ENCODE measurements at regions not wholly inside any gene's neighbourhood (a gene's known extent, or its start where the extent isn't known, plus 50 kb on each side); places are given as distances from the start of the nearest gene placed in this dataset.
"Not testable (repeated sequence)": the region's sequence is repeated elsewhere in the genome, so short reads cannot be mapped to it uniquely, and the experiment has no call there.

DNA sequence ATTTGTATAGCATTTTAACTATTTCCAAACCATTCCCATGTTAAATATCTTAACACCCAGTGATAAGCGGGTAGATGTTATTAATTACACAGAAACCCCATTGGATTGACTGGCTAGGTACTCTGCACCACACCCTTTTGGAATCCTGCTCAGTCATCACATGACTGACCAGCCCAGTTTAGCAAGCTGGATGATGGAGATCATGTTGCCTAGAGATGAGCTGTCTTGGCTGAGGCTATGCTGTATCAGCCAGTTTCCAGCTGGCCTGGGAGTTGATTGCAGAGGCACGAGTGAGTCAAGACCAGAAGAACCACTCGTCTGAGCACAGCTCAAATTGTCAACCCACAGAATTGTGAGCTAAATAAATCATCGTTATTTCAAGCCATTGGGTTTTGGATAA, 124.6 kb downstream of the ZNF621 start:
- DNase-seq: no peak

DNA sequence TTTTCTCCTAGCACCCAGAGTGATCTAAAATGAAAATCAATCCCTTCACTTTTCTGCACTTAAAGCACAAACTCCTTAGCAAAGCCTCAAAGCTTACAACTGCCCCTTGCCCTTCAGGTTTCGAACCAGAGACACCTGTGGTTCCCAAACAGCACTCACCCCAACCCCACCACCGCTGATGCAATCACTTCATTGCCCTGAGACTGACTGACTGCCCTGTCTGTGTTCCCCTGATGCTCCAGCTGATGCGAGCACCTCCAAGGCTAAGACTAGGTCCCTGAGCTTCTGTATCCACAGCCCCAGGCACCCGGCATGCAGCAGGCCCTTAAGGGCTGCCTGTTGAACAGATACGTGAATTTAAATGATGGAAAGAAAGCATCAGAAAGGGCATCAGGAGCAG, 127.3 kb downstream of the ZNF621 start:
- DNase-seq: no peak

GRCh38 chr3:40653001-40653400, 128.2 kb downstream of the ZNF621 start:
- DNase-seq: no peak

DNA sequence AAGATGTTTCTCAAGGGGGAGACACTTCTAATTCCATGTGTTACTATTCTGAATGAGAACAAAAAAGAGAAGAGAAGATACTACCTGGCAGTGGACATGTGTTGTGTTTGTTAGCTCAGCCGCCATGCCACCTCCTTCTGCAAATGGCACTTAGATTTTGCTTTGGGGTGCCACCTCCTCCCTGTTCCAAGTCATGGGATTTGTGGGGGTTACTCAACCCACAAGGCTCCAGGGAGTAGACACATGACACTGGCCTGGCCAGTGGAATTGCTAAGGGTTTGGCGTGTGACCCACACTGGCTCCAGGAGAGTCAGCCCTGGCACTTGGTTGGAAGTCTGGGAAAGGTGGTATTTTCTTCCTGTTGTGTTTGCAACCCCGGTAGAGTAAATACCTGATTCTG, 129.1 kb downstream of the ZNF621 start:
- DNase-seq: no peak

DNA sequence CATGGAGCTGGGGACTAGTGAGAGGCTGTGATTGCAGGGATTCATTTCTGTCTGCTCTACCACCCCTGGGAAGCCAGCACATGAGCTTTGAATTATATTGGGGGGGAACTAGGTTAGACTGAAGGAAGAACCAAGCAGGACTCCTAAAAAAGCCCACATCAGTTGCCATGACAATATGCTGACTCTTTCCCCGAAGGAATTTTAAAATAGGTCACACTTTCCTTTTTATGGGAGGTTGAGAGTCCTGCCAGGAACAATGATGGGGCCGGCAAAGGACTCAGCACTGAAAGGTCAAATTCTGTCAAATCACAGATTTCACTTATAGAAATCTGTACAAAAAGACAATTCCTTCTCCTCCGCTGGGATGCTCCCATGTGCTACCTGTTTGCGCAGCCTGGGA, 130.8 kb downstream of the ZNF621 start:
- DNase-seq: no peak

- no peak for DNase-seq
These were observed 132.9 kb downstream of the ZNF621 start for GRCh38 chr3:40657623-40658022.

DNA sequence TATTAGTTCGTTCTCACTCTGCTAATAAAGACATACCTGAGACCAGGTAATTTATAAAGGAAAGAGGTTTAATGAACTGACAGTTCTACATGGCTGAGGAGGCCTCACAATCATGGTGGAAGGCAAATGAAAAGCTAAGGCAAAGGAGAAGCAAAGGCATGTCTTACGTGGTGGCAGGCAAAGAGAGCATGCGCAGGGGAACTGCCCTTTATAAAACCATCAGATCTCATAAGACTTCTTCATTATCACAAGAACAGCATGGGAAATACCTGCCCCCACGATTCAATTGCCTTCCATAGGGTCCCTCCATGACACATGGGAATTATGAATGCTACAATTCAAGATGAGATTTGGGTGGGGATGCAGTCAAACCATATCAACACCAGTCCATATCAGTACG, 133.5 kb downstream of the ZNF621 start:
- no peak for DNase-seq

DNA sequence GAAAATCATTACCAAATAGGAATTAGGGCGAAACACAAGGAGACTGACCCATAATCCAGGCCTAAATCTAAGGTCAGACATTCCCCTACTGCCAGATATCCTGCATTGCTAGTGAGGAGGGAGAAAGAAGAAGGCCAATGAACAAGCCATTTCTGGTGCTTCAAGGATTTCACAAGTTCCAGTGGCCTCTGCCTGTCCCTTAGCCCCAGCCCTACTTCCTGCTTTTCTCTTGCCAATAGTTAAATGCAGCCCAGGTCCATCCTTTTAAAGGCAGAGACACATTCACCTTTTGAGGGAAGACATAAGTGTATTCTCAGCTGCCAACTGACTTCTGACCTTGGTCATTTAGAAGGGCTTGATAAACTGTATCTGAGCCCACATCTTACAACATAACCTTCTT, 135.8 kb downstream of the ZNF621 start:
- DNase-seq: peak; percentile 0

- DNase-seq: no peak
These were observed 136.5 kb downstream of the ZNF621 start for GRCh38 chr3:40661284-40661683.

DNA sequence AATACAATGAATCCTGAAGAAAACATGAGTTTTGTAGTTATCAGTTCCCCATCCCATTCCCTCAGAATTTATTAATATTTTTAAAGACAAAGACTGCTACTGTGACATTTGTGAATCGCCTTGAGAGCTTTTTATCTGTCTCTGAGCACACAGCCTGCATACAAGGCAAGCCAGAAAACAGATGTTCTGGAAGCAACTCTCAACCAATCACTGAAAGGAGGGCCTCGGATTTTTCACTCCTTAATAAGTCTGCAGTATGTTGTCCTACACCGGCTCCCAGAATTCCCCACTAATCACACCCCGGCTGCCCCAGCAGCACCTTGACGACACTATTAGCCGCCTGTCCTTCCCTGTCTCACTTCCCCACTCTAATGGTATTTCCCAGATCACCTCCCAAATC, 138.5 kb downstream of the ZNF621 start:
- no peak for DNase-seq

DNA sequence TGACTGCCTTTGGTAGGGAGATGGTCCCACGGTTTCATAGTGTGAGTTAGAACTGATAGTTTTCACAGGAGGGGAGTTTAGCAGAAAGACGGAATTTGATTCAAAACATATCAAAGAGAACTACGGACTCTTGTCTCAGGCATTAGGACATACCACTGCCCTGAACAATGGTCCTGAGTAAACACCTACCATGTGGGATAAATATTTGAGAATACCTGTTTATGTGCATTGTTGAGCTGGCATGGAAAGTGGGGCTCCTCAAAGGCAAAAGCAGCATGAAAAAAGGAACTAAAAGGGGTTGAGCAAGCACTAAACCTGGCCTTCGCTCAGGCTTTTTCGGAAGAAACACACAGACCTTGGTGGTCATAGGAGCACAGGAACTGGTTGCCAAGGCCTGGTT, 144.4 kb downstream of the ZNF621 start:
- DNase-seq: no peak

GRCh38 chr3:40672861-40673260, 148.1 kb downstream of the ZNF621 start:
- no peak for DNase-seq

DNA sequence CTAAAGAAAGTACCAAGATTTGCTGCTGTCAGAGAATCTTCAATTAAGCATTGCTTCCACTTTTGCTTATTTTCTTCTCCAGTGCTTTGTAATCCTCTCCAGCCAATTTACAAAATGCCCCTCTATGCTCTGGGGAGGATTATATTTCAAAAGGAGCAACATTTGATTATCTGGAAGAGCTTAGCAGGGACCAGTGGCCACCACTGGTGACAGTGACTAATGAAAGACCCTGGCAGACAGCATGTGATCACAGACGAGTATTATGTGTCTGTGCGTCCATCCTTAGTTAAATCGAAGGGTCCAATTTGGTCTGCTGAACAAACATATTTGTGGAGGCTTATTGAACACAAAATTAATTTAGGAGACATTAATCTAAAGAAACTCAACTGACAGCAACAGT, 152.6 kb downstream of the ZNF621 start:
- no peak for DNase-seq

DNA sequence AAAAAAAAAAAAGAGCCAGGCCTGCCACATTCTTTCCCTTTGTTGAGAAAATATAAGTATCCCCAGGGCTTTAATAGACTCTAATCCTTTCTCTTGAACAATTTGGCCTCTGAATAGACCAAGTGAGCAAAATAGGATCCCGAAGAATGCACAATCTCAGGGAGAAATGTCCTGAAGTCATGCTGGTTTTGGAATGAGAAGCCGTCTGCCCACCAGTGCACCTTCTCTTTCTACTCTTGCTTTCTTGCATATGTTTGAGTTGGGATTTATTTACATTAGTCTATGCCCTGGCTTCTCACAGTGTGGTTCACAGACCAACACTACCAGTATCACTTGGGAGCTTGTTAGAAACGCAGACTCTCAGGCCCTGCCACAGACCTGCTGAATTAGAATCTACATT, 153.0 kb downstream of the ZNF621 start:
- DNase-seq: no peak

DNA sequence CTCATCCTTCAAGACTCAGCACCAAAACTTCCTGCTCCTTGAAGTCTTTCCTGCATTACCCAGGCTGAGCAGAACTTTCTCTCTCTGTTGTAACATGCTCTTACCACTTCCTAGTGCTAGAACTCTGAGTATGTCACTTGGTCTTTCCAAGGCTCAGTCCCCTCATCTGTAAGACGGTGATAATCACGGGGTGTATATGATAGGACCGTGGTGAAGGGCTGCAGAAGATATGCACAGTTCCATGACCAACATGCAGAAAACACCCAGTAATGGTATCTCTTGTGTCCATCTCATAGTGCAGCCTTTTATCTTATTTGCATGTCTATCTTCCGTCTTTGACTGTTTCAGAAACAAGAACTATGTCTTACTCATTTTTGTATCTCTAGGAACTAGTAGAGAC, 154.5 kb downstream of the ZNF621 start:
- DNase-seq: no peak

GRCh38 chr3:40680685-40681657, 156.2 kb downstream of the ZNF621 start:
- no peak for DNase-seq

DNA sequence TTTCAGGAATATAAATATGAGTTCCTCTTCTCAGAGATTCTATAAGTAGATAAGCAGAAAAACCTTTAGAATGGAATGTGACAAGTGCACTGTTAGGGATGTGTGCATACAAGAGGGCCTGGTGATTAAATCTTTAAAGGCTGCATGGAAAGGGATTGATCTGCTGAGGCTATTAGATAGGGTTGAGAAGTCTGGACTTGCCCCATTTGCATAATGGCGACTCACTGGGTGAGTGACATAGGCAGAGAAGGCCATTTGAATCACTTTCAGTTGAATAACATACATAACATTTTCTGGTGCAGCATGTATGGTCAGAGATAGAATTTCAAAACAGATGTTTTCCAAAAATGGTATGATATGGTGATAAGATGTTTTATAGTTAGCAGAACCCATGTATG, 156.9 kb downstream of the ZNF621 start:
- no peak for DNase-seq

- no peak for DNase-seq
These were observed 165.1 kb downstream of the ZNF621 start for GRCh38 chr3:40689837-40690236.

GRCh38 chr3:40690749-40691451, 166.1 kb downstream of the ZNF621 start:
- DNase-seq: no peak

DNA sequence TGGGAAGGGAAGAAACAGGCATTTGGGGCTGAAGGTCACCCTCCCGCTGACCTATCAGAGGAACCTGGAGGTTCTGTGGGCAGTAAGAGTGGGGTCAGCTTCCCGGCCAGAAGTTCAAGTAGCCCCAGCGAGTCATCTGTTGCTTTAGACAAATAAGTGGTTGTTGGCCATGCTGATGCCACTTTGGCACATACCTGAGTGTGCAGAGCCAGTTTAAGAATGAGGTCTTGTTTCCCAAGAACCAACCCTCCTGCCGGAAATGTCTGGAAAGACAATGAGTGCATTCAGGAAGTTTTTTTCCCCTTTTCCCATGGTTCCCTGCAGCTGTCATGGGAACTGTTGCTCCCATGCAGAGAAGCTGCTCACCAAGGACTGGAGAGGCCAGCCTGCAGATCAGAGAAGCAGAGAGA, 166.7 kb downstream of the ZNF621 start:
- DNase-seq: no peak

- no peak for DNase-seq
These were observed 171.1 kb downstream of the ZNF621 start for GRCh38 chr3:40695848-40696247.

- DNase-seq: not testable (repeated sequence)
These were observed 173.9 kb downstream of the ZNF621 start for GRCh38 chr3:40698611-40699010.

DNA sequence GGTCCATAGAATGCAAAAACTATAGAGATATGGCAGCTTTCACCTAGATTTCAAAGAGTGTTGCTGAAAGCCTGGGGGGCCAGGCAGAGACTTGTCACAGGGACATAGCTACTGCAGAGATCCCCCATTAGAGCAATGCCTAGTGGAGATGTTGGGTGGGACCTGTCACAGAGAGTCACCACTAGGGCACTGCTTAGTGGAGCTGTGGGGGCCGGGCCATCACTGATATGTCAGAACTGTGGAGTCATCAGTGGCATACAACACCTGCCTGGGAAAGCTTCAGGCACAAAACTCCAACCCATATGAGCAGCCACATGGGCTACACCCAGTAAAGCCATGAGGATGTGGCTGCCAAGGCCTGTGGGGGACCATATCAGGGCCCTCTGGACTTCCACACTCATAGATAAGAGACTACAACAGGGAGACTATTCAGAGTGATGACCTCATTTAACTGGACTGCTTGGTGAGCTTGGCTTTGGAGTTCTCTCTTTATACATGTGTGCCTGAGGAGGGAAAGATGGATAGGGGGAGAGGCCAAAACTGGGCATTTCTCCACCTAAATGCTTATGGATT, 176.3 kb downstream of the ZNF621 start:
- no peak for DNase-seq

- no peak for DNase-seq
These were observed 179.5 kb downstream of the ZNF621 start for GRCh38 chr3:40704224-40704623.

All from CD4-positive, alpha-beta T cell treated with Interleukin-17A for 1 hour (primary cell).